ENCODE measurements at regions not wholly inside any gene's neighbourhood (a gene's known extent, or its start where the extent isn't known, plus 50 kb on each side); places are given as distances from the start of the nearest gene placed in this dataset.
"Not testable (repeated sequence)": the region's sequence is repeated elsewhere in the genome, so short reads cannot be mapped to it uniquely, and the experiment has no call there.

GRCh38 chr6:48667797-48668196 is 556.8 kb upstream of the PTCHD4 start:
- Histone ChIP-seq H3K36me3 (ENCODE audit: low read depth) (no peaks in the 10 kb centered on the region), H3K4me1 (ENCODE audit: low read depth) (no peaks in the 10 kb centered on the region), H3K4me3 (no peak overlapping the region), H3K9me3 (no peaks in the 10 kb centered on the region)
- intact Hi-C loops (cut with DNase I, micrococcal nuclease): no loop called here
- ATAC-seq (no peak), DNase-seq (no peak)
- TF ChIP-seq CTCF (IDR thresholded peaks at IDR 0.05): no peak

GRCh38 chr6:48664826-48665225 is 553.8 kb upstream of the PTCHD4 start:
- no peak for ATAC-seq
- H3K36me3 ChIP-seq (ENCODE audit: low read depth): no peaks in the 10 kb centered on the region
- intact Hi-C loops (cut with DNase I, micrococcal nuclease): no loop called here
- no peaks in the 10 kb centered on the region for H3K9me3 ChIP-seq
- no peaks in the 10 kb centered on the region for H3K4me1 ChIP-seq (ENCODE audit: low read depth)
- H3K4me3 ChIP-seq: no peak overlapping the region
- DNase-seq: no peak
- TF ChIP-seq CTCF (IDR thresholded peaks at IDR 0.05): no peak

GRCh38 chr6:48658915-48659314 is 547.9 kb upstream of the PTCHD4 start:
- intact Hi-C loops (cut with DNase I, micrococcal nuclease): no loop called here
- DNase-seq (no peak), ATAC-seq (no peak)
- no peaks in the 10 kb centered on the region for H3K4me1 ChIP-seq (ENCODE audit: low read depth)
- H3K4me3 ChIP-seq: no peak overlapping the region
- no peaks in the 10 kb centered on the region for H3K9me3 ChIP-seq
- H3K36me3 ChIP-seq (ENCODE audit: low read depth): no peaks in the 10 kb centered on the region
- TF ChIP-seq CTCF (IDR thresholded peaks at IDR 0.05): no peak

GRCh38 chr6:48641544-48641943 is 530.5 kb upstream of the PTCHD4 start:
- Histone ChIP-seq H3K36me3 (ENCODE audit: low read depth) (no peaks in the 10 kb centered on the region), H3K4me3 (no peak overlapping the region), H3K4me1 (ENCODE audit: low read depth) (no peaks in the 10 kb centered on the region), H3K9me3 (peaks cover 4% of the 10 kb centered on the region)
- DNase-seq: no peak
- no peak for ATAC-seq
- intact Hi-C loops (cut with DNase I, micrococcal nuclease): no loop called here
- no peak for TF ChIP-seq CTCF (IDR thresholded peaks at IDR 0.05)

GRCh38 chr6:48638796-48639195 is 527.8 kb upstream of the PTCHD4 start:
- H3K4me3 ChIP-seq; H3K36me3 ChIP-seq (ENCODE audit: low read depth); H3K9me3 ChIP-seq; H3K4me1 ChIP-seq (ENCODE audit: low read depth); DNase-seq; ATAC-seq; intact Hi-C loops (cut with DNase I, micrococcal nuclease): not testable (repeated sequence)

- DNase-seq: no peak
- no peak for ATAC-seq
Measured at GRCh38 chr6:48630511-48630910, 519.5 kb upstream of the PTCHD4 start.

More at GRCh38 chr6:48630511-48630910, 519.5 kb upstream of the PTCHD4 start:
- H3K4me1 ChIP-seq (ENCODE audit: low read depth): no peaks in the 10 kb centered on the region
- no peaks in the 10 kb centered on the region for H3K36me3 ChIP-seq (ENCODE audit: low read depth)
- intact Hi-C loops (cut with DNase I, micrococcal nuclease): no loop called here
- no peaks in the 10 kb centered on the region for H3K9me3 ChIP-seq
- no peak for TF ChIP-seq CTCF (IDR thresholded peaks at IDR 0.05)
- no peak overlapping the region for H3K4me3 ChIP-seq

Measured in mucosa of descending colon (tissue), 3 donors.